ENCODE measurements at regions not wholly inside any gene's neighbourhood (a gene's known extent, or its start where the extent isn't known, plus 50 kb on each side); places are given as distances from the start of the nearest gene placed in this dataset.

DNA sequence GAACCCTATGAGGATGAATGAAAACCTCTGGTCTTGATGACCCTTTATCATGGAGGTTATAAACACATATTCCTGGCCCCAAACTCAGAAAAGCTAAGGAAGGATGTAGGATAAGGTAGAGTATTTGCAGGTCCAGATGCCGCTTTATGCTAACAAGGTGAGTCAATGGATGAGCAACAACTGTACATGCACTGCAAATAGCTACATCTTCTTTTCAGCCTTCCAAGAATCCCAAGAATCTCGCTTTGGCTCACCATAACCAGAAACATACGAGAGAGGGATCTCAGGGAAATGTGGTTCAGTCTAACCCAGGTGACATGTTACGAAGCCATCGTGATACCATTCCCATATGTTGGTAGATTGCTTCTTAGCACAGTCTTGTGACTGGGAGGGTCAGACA is 152.3 kb upstream of the ANKH start:
- no peaks in the 10 kb centered on the region for H4K20me1 ChIP-seq (ENCODE audit: control insufficient read depth, extremely low read depth, insufficient read depth, low read length)
- H3K36me3 ChIP-seq (ENCODE audit: control insufficient read depth, insufficient read depth, low read length) = no peaks in the 10 kb centered on the region
- H3K27me3 ChIP-seq (ENCODE audit: control insufficient read depth, insufficient read depth, low read length) = peaks cover 2% of the 10 kb centered on the region
- no peak overlapping the region for H3K4me3 ChIP-seq (replicated peaks in 1 of 4; ENCODE audit: control extremely low read depth in 1 of 4, insufficient read depth in 1 of 4, low read depth in 3 of 4, low read length in 4 of 4)
- H3K4me1 ChIP-seq (ENCODE audit: control insufficient read depth, extremely low read depth, insufficient read depth, low read length) = no peaks in the 10 kb centered on the region
- no peak overlapping the region for H3K4me2 ChIP-seq (ENCODE audit: extremely low read depth, insufficient read depth, low read length)
- H3K27ac ChIP-seq (ENCODE audit: insufficient read depth, low read length) = no peak overlapping the region
- H3K9ac ChIP-seq (ENCODE audit: insufficient read depth, low read length) = no peak overlapping the region
- no peak overlapping the region for H2AFZ ChIP-seq (ENCODE audit: low read length)
- H3K9me3 ChIP-seq (ENCODE audit: control insufficient read depth, insufficient read depth, low read depth, low read length) = no peaks in the 10 kb centered on the region
- no peak for DNase-seq (ENCODE audit: low read depth in 2 of 2)
- H3K79me2 ChIP-seq (ENCODE audit: control insufficient read depth, insufficient read depth, low read length) = no peaks in the 10 kb centered on the region
- no peak for TF ChIP-seq EZH2 (IDR thresholded peaks at IDR 0.05; ENCODE audit: low read length, missing control alignments)
- TF ChIP-seq, protein P1, sequence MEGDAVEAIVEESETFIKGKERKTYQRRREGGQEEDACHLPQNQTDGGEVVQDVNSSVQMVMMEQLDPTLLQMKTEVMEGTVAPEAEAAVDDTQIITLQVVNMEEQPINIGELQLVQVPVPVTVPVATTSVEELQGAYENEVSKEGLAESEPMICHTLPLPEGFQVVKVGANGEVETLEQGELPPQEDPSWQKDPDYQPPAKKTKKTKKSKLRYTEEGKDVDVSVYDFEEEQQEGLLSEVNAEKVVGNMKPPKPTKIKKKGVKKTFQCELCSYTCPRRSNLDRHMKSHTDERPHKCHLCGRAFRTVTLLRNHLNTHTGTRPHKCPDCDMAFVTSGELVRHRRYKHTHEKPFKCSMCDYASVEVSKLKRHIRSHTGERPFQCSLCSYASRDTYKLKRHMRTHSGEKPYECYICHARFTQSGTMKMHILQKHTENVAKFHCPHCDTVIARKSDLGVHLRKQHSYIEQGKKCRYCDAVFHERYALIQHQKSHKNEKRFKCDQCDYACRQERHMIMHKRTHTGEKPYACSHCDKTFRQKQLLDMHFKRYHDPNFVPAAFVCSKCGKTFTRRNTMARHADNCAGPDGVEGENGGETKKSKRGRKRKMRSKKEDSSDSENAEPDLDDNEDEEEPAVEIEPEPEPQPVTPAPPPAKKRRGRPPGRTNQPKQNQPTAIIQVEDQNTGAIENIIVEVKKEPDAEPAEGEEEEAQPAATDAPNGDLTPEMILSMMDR (conservative IDR thresholded peaks at IDR 0.05 in 1 of 2, IDR thresholded peaks at IDR 0.05 in 1 of 2; ENCODE audit: low read depth in 1 of 2, low read length in 2 of 2) = no peak

DNA sequence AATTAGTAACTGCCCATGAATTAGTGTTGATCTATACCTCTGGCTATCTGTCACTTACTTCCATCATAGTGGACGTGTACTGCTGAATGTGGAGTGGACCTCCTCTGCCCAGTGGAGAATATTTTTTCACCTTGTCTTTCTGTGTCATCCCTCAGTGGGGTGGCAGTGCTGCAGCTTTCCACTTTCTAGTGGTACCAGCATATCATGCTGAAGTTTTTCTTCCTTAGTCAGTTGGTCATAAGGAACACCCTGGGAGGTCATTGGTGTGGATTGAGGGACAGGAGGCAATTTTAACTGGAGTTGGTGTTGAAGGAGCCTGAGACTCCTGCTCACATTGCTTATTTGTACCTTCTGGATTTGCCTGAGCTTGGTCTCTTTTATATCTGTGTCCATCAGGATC is 151.7 kb upstream of the ANKH start:
- Histone ChIP-seq H3K9me3 (ENCODE audit: control insufficient read depth, insufficient read depth, low read depth, low read length) (no peaks in the 10 kb centered on the region), H3K27ac (ENCODE audit: insufficient read depth, low read length) (no peak overlapping the region), H3K79me2 (ENCODE audit: control insufficient read depth, insufficient read depth, low read length) (no peaks in the 10 kb centered on the region), H3K9ac (ENCODE audit: insufficient read depth, low read length) (no peak overlapping the region), H3K4me1 (ENCODE audit: control insufficient read depth, extremely low read depth, insufficient read depth, low read length) (no peaks in the 10 kb centered on the region), H2AFZ (ENCODE audit: low read length) (no peak overlapping the region), H3K4me3 (replicated peaks in 1 of 4; ENCODE audit: control extremely low read depth in 1 of 4, insufficient read depth in 1 of 4, low read depth in 3 of 4, low read length in 4 of 4) (no peak overlapping the region), H3K36me3 (ENCODE audit: control insufficient read depth, insufficient read depth, low read length) (no peaks in the 10 kb centered on the region), H3K27me3 (ENCODE audit: control insufficient read depth, insufficient read depth, low read length) (peaks cover 2% of the 10 kb centered on the region), H4K20me1 (ENCODE audit: control insufficient read depth, extremely low read depth, insufficient read depth, low read length) (no peaks in the 10 kb centered on the region), H3K4me2 (ENCODE audit: extremely low read depth, insufficient read depth, low read length) (no peak overlapping the region)
- TF ChIP-seq, protein P1 (conservative IDR thresholded peaks at IDR 0.05 in 1 of 2, IDR thresholded peaks at IDR 0.05 in 1 of 2; ENCODE audit: low read depth in 1 of 2, low read length in 2 of 2) = no peak
- TF ChIP-seq EZH2 (IDR thresholded peaks at IDR 0.05; ENCODE audit: low read length, missing control alignments) = no peak
- DNase-seq (ENCODE audit: low read depth in 2 of 2) = no peak

DNA sequence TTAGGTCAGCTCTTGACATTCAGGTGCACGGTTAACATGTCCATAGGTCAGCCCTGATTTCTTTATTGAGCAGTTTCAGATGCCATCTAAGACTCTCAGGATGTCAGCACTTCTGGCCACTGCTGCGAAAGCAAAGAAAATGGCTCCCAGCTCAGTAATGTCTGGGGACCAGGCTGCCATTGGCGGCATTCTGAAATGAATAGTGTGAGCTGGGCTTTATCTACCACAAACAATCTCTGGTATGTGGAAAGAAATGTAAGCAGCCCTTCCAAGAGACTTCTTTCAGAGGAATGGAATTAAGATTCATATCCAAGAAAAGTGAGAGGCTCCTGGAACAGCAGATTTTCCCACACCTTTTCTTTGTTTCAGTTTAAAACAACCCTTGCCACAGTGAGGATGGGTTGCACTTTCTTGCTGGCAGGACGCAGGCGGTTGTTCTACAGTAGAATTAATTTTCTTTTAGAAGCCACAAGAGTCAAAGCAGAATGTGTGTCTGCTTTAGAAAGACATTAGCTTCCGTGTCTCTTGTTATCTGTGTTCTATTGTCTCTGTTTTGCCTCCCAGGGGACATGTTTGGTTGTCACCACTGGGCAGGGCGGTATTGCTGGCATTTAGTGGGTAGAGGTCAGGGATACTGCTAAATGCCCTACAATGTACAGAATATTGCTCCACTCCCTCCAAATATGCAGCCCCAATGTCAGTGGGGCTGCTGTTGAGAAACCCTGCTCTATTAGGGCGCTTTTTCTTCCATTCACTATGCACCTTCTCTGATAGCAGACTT is 149.9 kb upstream of the ANKH start:
- Histone ChIP-seq H3K27ac (ENCODE audit: insufficient read depth, low read length) (peak overlapping the region; percentile 28), H3K27me3 (ENCODE audit: control insufficient read depth, insufficient read depth, low read length) (no peaks in the 10 kb centered on the region), H3K4me2 (ENCODE audit: extremely low read depth, insufficient read depth, low read length) (peak overlapping the region; percentile 11), H4K20me1 (ENCODE audit: control insufficient read depth, extremely low read depth, insufficient read depth, low read length) (no peaks in the 10 kb centered on the region), H3K4me1 (ENCODE audit: control insufficient read depth, extremely low read depth, insufficient read depth, low read length) (no peaks in the 10 kb centered on the region), H3K36me3 (ENCODE audit: control insufficient read depth, insufficient read depth, low read length) (no peaks in the 10 kb centered on the region), H3K79me2 (ENCODE audit: control insufficient read depth, insufficient read depth, low read length) (no peaks in the 10 kb centered on the region), H3K4me3 (replicated peaks in 1 of 4; ENCODE audit: control extremely low read depth in 1 of 4, insufficient read depth in 1 of 4, low read depth in 3 of 4, low read length in 4 of 4) (no peak overlapping the region), H3K9ac (ENCODE audit: insufficient read depth, low read length) (no peak overlapping the region), H2AFZ (ENCODE audit: low read length) (peak overlapping the region; percentile 47), H3K9me3 (ENCODE audit: control insufficient read depth, insufficient read depth, low read depth, low read length) (no peaks in the 10 kb centered on the region)
- DNase-seq (ENCODE audit: low read depth in 2 of 2) = peak; percentile 56 to 91
- no peak for TF ChIP-seq EZH2 (IDR thresholded peaks at IDR 0.05; ENCODE audit: low read length, missing control alignments)
- TF ChIP-seq, protein P1 (conservative IDR thresholded peaks at IDR 0.05 in 1 of 2, IDR thresholded peaks at IDR 0.05 in 1 of 2; ENCODE audit: low read depth in 1 of 2, low read length in 2 of 2) = no peak
